B cell (primary cell): ENCODE measurements at regions not wholly inside any gene's neighbourhood (a gene's known extent, or its start where the extent isn't known, plus 50 kb on each side); places are given as distances from the start of the nearest gene placed in this dataset.

Experiments used
- ATAC-seq: fragments of 200-7000 bp; cut with Tn5 transposase; one replicate; pipeline ENCODE4 v1.10.0; 2021; ENCODE audit warnings: low read depth, mild to moderate bottlenecking, moderate number of reproducible peaks, moderate library complexity
- CTCF ChIA-PET: fragments of 350-600 bp; sonication (Branson Sonifier 250); formaldehyde crosslinking; loops from one replicate; lab custom pipeline; 2021; ENCODE audit warnings: antibody characterized with exemption, inconsistent platforms; lab: Charles Lee
- POLR2A ChIA-PET: fragments of 350-600 bp; sonication (Branson Sonifier 250); formaldehyde crosslinking; loops from one replicate; lab custom pipeline; 2021; ENCODE audit warnings: antibody characterized with exemption; lab: Charles Lee
- DNase-seq: peaks from one replicate; pipeline ENCODE4 v3.0.0; 2013
- H2AFZ ChIP-seq: 2 replicates; pipeline ENCODE4 v1.6.1; 2012; ENCODE audit warnings: mild to moderate bottlenecking, low read depth, low read length; ENCODE audit not compliant: insufficient read depth, poor library complexity, severe bottlenecking
- H3K27ac ChIP-seq, 2 donors: 1 replicate in 1 of 2; 2 replicates in 1 of 2; pipeline ENCODE4 v1.5.1; 2012 to 2013; ENCODE audit warnings: low read length in 2 of 2, mild to moderate bottlenecking in 2 of 2, moderate library complexity in 1 of 2
- H3K27me3 ChIP-seq, 4 experiments: fragments of 200-600 bp in 1 of 4; sonication (generic) in 1 of 4; replicated peaks in 1 of 4; 1 replicate in 2 of 4; 2 replicates in 2 of 4; pipeline versions ENCODE4 v1.6.1 to v1.7.0; 2013 to 2016; ENCODE audit warnings: low read length in 3 of 4, mild to moderate bottlenecking in 2 of 4, mixed read lengths in 1 of 4, moderate library complexity in 1 of 4; ENCODE audit not compliant: insufficient read depth in 4 of 4, control insufficient read depth in 3 of 4; ENCODE audit errors: control extremely low read depth in 1 of 4
- H3K36me3 ChIP-seq, 2 experiments: replicated peaks in 1 of 2; 1 replicate in 1 of 2; 2 replicates in 1 of 2; pipeline versions ENCODE4 v1.6.1 to v1.7.1; 2013; ENCODE audit warnings: low read length in 1 of 2; ENCODE audit not compliant: insufficient read depth in 2 of 2, control insufficient read depth in 1 of 2; ENCODE audit errors: control extremely low read depth in 1 of 2, extremely low read depth in 1 of 2
- H3K4me1 ChIP-seq, 2 donors: fragments of 200-600 bp in 1 of 2; sonication (generic) in 1 of 2; 1 replicate in 1 of 2; 2 replicates in 1 of 2; pipeline versions ENCODE4 v1.5.1 to v1.6.1; 2013 to 2017; ENCODE audit warnings: low read length in 2 of 2; ENCODE audit not compliant: control insufficient read depth in 2 of 2, insufficient read depth in 2 of 2
- H3K4me2 ChIP-seq: replicated peaks from 2 replicates; pipeline ENCODE3; 2012; ENCODE audit warnings: mild to moderate bottlenecking, low read depth, low read length; ENCODE audit not compliant: poor library complexity, severe bottlenecking
- H3K4me3 ChIP-seq, 5 experiments: fragments of 200-600 bp in 1 of 5; sonication (generic) in 1 of 5; 1 replicate in 3 of 5; 2 replicates in 2 of 5; pipeline versions ENCODE4 v1.5.1 to v1.7.0; 2011 to 2016; ENCODE audit warnings: low read length in 4 of 5, mild to moderate bottlenecking in 4 of 5, low read depth in 2 of 5, control low read depth in 1 of 5, moderate library complexity in 1 of 5; ENCODE audit not compliant: insufficient read depth in 1 of 5; ENCODE audit errors: control extremely low read depth in 1 of 5, extremely low read depth in 1 of 5
- H3K79me2 ChIP-seq: fragments of 200-600 bp; sonication (generic); one replicate; pipeline ENCODE4 v1.6.0; 2016; ENCODE audit warnings: low read length; ENCODE audit not compliant: control insufficient read depth, insufficient read depth
- H3K9ac ChIP-seq: fragments of 200-600 bp; sonication (generic); 2 replicates; pipeline ENCODE4 v1.6.1; 2017; ENCODE audit warnings: mild to moderate bottlenecking, low read length, moderate library complexity
- H3K9me3 ChIP-seq, 3 donors: one replicate each; pipeline versions ENCODE4 v1.6.1 to v1.7.1; 2013; ENCODE audit warnings: low read length in 2 of 3; ENCODE audit not compliant: control insufficient read depth in 2 of 3, insufficient read depth in 1 of 3; ENCODE audit errors: control extremely low read depth in 1 of 3
- H4K20me1 ChIP-seq: 2 replicates; pipeline ENCODE4 v1.6.0; 2012; ENCODE audit warnings: mild to moderate bottlenecking, low read length; ENCODE audit not compliant: insufficient read depth, control insufficient read depth, poor library complexity, severe bottlenecking
- H3K27ac Mint-ChIP-seq: one replicate; pipeline ENCODE4 v1.8.0; 2021; ENCODE audit warnings: mixed read lengths
- H3K27me3 Mint-ChIP-seq: one replicate; pipeline ENCODE4 v1.8.0; 2021; ENCODE audit warnings: mixed read lengths
- H3K4me1 Mint-ChIP-seq: one replicate; pipeline ENCODE4 v1.8.0; 2021; ENCODE audit warnings: mixed read lengths
- H3K4me3 Mint-ChIP-seq: one replicate; pipeline ENCODE4 v1.8.0; 2021; ENCODE audit warnings: mixed read lengths
- H3K9me3 Mint-ChIP-seq: one replicate; pipeline ENCODE4 v1.8.0; 2022; ENCODE audit warnings: mixed read lengths; ENCODE audit not compliant: insufficient read depth
- EZH2 ChIP-seq: IDR thresholded peaks from 2 replicates; pipeline ENCODE4 v1.6.1; 2012; ENCODE audit warnings: borderline replicate concordance, low read depth, mild to moderate bottlenecking, moderate library complexity, low read length; ENCODE audit not compliant: insufficient read depth, poor library complexity, severe bottlenecking
- WGBS: methylation state at CpG from one replicate; pipeline ENCODE4 v1.1.5; 2013; ENCODE audit warnings: missing lambda C conversion rate; ENCODE audit not compliant: insufficient coverage; 5-methylcytosine and 5-hydroxymethylcytosine counted together
- intact Hi-C: fragments of 100-400 bp; cut with micrococcal nuclease; formaldehyde crosslinking; loops from one replicate; pipeline ENCODE4 v1.10.0; 2022
- TF ChIP-seq, protein P1 (sequence below): fragments of 200-600 bp; IDR thresholded peaks from one replicate; pipeline ENCODE4 v1.8.0; 2022; ENCODE audit warnings: antibody characterized with exemption, mild to moderate bottlenecking

- intact Hi-C loops = no loop called here
- ChIA-PET CTCF (no interaction called here), POLR2A (no interaction called here)
- WGBS = no CpG with 5 or more reads among the region's 9 CpGs
- Mint-ChIP-seq H3K27me3 (no peaks in the 10 kb centered on the region), H3K4me1 (no peaks in the 10 kb centered on the region), H3K27ac (no peak overlapping the region), H3K9me3 (no peaks in the 10 kb centered on the region), H3K4me3 (no peak overlapping the region)
- Histone ChIP-seq H3K4me3 (no peak overlapping the region), H3K9ac (no peak overlapping the region), H3K27me3 (no peaks in the 10 kb centered on the region), H3K79me2 (no peaks in the 10 kb centered on the region), H4K20me1 (no peaks in the 10 kb centered on the region), H3K9me3 (no peaks in the 10 kb centered on the region), H3K4me2 (no peak overlapping the region), H3K36me3 (no peaks in the 10 kb centered on the region), H2AFZ (no peak overlapping the region), H3K4me1 (no peaks in the 10 kb centered on the region), H3K27ac (no peak overlapping the region)
- TF ChIP-seq, protein P1, sequence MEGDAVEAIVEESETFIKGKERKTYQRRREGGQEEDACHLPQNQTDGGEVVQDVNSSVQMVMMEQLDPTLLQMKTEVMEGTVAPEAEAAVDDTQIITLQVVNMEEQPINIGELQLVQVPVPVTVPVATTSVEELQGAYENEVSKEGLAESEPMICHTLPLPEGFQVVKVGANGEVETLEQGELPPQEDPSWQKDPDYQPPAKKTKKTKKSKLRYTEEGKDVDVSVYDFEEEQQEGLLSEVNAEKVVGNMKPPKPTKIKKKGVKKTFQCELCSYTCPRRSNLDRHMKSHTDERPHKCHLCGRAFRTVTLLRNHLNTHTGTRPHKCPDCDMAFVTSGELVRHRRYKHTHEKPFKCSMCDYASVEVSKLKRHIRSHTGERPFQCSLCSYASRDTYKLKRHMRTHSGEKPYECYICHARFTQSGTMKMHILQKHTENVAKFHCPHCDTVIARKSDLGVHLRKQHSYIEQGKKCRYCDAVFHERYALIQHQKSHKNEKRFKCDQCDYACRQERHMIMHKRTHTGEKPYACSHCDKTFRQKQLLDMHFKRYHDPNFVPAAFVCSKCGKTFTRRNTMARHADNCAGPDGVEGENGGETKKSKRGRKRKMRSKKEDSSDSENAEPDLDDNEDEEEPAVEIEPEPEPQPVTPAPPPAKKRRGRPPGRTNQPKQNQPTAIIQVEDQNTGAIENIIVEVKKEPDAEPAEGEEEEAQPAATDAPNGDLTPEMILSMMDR = no peak
- TF ChIP-seq EZH2 = no peak
- DNase-seq (no peak), ATAC-seq (no peak)
Measured at GRCh38 chrX:4830880-4831557, 1117.6 kb upstream of the PRKX start.

DNA sequence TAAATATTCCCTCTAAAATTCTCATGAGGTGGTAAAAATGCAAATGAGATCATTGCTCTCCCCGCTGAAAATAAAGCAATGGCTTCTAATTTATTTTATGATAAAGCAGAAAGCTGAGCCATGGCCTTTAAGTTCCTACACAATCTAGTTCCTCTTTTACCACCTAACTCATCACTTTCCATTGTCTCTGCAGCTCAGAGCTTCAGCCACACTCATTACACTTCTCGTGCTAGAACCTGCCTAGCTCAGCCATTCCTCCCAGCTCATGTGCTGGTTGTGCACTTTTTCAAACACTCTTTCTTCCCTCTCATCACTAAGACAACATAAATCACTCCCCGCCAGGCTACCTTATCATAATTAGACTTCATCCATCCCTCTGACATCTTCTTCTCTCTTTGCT, 1112.1 kb upstream of the PRKX start:
- ChIA-PET POLR2A (no interaction called here), CTCF (no interaction called here)
- H3K79me2 ChIP-seq = no peaks in the 10 kb centered on the region
- intact Hi-C loops = no loop called here
- H3K4me3 ChIP-seq = no peak overlapping the region
- TF ChIP-seq EZH2 = no peak
- TF ChIP-seq, protein P1 = no peak
- no peaks in the 10 kb centered on the region for H4K20me1 ChIP-seq
- peaks cover 0 to 3% of the 10 kb centered on the region in 2 donors for H3K4me1 ChIP-seq
- no peaks in the 10 kb centered on the region for H3K4me1 Mint-ChIP-seq
- H3K27me3 Mint-ChIP-seq = no peaks in the 10 kb centered on the region
- H3K4me2 ChIP-seq = no peak overlapping the region
- no peak for ATAC-seq
- H3K27ac ChIP-seq = no peak overlapping the region
- DNase-seq = no peak
- H3K4me3 Mint-ChIP-seq = no peak overlapping the region
- H3K36me3 ChIP-seq = no peaks in the 10 kb centered on the region
- H3K9me3 Mint-ChIP-seq = no peaks in the 10 kb centered on the region
- WGBS = 0% methylated on average over 1 of the region's 3 CpGs
- no peak overlapping the region for H3K9ac ChIP-seq
- no peaks in the 10 kb centered on the region for H3K27me3 ChIP-seq
- H3K27ac Mint-ChIP-seq = no peak overlapping the region
- H3K9me3 ChIP-seq = no peaks in the 10 kb centered on the region
- H2AFZ ChIP-seq = no peak overlapping the region
